GM19438 (cell line): ENCODE measurements at regions not wholly inside any gene's neighbourhood (a gene's known extent, or its start where the extent isn't known, plus 50 kb on each side); places are given as distances from the start of the nearest gene placed in this dataset.
"Not testable (repeated sequence)": the region's sequence is repeated elsewhere in the genome, so short reads cannot be mapped to it uniquely, and the experiment has no call there.

Source experiments
- ATAC-seq: cut with Tn5 transposase; IDR thresholded peaks from one replicate; pipeline ENCODE4 v1.9.1; 2021; ENCODE audit warnings: low read depth; ENCODE audit not compliant: unreplicated experiment

- ATAC-seq: no peak
Observed at GRCh38 chr14:89540009-89540829, 123.2 kb upstream of the FOXN3 start.

- ATAC-seq: no peak
Observed at GRCh38 chr14:89537911-89538310, 120.9 kb upstream of the FOXN3 start.

GRCh38 chr14:89534902-89535685 is 118.1 kb upstream of the FOXN3 start:
- ATAC-seq: no peak

GRCh38 chr14:89533766-89534165 is 116.7 kb upstream of the FOXN3 start:
- no peak for ATAC-seq

GRCh38 chr14:89533136-89533535 is 116.1 kb upstream of the FOXN3 start:
- no peak for ATAC-seq

- ATAC-seq: no peak
Observed at GRCh38 chr14:89531661-89532335, 114.8 kb upstream of the FOXN3 start.

DNA sequence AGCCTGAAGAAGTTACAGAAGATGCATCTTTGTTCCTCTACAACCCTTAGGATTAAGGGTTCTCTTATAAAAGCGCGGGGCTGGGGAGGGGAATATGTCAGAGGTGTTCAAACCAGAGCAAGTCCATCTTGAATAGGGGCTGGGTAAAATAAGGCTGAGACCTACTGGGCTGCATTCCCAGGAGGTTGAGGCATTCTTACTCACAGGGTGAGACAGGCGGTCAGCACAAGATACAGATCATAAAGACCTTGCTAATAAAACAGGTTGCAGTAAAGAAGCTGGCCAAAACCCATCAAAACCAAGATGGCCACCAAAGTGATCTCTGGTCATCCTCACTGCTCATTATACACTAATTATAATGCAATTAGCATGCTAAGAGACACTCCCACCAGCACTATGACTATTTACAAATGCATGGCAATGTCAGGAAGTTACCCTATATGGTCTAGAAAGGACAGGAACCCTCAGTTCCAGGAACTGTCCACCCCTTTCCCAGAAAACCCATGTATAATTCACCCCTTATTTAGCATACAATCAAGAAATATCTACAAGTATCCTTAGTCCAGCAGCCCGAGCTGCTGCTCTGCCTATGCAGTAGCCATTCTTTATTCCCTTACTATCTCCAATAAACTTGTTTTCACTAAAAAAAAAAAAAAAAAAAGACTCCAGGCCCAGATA is 108.1 kb upstream of the FOXN3 start:
- no peak for ATAC-seq

DNA sequence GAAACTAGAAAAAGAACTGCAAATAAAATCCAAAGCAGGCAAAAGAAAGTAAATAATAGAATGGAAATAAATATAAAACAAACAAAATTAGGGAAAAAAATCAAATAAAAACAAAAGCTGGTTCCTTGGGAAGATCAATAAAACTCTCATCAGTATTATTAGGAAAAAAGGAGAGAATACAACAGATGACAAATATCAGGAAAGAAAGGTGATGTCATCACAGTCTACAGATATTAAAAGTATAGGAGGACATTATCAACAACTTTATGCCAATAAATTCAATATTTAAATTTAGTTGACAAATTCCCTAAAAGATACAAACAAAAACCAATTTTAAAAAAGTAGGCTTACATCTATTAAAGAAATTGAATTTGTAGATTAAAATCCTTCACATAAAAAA is 107.4 kb upstream of the FOXN3 start:
- no peak for ATAC-seq

DNA sequence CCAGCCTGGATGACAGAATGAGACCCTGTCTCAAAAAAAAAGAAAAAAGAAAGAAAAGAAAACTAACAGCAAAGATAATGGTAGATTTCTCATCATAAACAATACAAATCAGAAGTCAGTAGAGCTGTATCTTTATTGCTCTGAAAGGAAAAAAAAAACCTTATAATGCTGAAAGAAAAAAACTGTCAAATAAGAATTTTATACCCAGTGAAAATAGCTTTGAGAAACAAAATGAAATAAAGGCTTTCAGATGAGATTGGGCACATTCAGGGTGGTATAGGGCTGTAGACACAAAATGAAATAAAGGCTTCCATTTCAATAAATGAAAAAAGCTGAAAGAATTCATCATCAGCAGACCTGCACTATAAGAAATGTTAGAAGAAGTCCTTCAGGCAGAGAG is 105.0 kb upstream of the FOXN3 start:
- ATAC-seq: no peak

DNA sequence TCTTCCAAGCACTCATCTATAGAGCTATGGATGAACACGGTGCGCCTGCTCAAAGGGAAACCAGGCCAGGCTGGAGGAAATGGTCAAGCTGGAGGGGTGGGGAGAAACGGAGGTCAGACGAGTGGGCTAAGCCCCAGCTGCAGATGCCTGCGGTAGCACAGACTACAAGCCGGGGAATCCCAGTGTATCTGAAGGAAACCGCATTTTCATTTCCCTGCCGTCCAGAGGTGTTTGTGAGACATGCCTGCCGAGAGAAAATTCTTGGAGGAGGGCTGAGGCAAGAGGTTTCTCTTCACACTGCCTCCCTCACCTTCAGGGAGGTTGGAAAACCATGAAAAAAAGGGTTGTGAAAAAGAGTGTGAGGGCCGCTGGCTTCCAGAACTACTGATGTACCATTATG is 102.0 kb upstream of the FOXN3 start:
- ATAC-seq: no peak

- no peak for ATAC-seq
Observed at GRCh38 chr14:89516173-89516572, 99.1 kb upstream of the FOXN3 start.

DNA sequence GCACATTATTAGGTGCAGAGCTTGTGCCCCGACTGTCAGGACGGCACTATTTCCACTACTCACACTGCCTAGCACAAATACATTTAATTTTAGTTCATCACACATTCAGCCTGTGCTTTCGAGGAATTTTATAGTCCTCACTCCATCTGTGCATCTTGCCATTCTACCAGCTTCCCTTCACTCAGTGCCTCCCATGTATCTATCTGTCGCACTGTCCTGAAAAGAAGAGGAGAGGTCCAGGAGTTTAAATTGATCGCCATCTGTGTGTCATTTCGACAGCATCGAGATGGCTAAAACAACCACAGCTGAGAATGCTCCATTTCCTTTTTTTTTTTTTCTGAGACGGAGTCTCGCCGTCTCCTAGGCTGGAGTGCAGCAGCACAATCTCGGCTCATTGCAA is 97.6 kb upstream of the FOXN3 start:
- ATAC-seq: no peak

DNA sequence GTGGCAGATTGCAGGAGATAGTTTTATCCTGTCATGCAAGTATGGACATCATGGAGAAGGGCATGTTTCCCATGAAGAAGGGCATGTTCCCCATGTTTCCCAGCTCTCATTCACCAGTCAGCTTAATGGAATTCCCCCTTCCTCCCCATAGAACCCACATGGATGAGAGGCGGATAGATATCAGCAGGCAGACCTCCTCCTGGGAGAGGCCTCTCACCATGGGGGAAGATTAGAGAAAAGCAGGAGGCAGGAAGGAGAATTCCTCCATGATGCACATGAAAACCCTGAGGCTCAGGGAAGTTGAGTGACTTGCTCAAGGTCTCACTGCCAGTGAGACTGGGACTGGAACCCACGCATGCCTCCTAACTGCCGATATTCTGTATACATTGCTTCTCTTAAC is 92.9 kb upstream of the FOXN3 start:
- ATAC-seq: no peak

DNA sequence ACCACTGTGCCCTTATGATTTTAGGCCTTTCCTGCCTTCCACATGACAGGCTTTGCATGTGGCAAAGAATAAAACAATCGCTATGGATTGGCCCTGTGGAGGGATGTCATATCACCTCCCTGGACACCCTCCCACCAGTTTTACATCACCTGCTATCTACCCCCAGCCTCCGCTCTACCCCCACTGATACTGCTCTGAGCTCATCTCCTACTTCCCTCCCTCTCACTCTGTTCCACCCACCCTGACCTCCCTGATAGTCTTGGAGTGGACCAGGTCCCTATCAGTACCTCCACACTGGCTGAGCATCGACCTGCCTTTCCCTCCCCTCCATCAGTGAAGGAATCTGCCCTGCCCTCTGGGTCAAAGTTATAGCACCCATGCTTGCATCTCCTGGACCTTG is 91.8 kb upstream of the FOXN3 start:
- no peak for ATAC-seq

GRCh38 chr14:89507926-89508460 is 91.0 kb upstream of the FOXN3 start:
- no peak for ATAC-seq

GRCh38 chr14:89507521-89507920 is 90.5 kb upstream of the FOXN3 start:
- no peak for ATAC-seq

DNA sequence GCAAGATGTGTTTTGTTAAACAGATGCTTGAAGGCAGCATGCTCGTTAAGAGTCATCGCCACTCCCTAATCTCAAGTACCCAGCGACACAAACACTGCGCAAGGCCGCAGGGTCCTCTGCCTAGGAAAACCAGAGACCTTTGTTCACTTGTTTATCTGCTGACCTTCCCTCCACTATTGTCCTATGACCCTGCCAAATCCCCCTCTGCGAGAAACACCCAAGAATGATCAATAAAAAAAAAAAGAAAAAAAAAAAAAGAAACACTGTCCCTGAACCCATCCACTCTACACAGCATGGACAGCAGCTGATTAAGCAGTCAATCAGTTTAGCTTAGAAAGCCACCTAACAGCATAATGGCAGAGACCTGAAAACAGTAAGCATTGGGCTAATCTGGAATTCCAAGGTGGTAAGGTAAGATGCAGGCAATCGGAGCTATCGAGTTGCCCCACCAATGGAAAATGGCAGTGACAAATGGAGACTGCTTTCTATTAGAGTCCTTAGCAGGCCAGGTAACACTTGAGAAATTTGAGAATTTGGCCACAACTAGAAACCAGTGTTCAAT is 89.9 kb upstream of the FOXN3 start:
- ATAC-seq: not testable (repeated sequence)

DNA sequence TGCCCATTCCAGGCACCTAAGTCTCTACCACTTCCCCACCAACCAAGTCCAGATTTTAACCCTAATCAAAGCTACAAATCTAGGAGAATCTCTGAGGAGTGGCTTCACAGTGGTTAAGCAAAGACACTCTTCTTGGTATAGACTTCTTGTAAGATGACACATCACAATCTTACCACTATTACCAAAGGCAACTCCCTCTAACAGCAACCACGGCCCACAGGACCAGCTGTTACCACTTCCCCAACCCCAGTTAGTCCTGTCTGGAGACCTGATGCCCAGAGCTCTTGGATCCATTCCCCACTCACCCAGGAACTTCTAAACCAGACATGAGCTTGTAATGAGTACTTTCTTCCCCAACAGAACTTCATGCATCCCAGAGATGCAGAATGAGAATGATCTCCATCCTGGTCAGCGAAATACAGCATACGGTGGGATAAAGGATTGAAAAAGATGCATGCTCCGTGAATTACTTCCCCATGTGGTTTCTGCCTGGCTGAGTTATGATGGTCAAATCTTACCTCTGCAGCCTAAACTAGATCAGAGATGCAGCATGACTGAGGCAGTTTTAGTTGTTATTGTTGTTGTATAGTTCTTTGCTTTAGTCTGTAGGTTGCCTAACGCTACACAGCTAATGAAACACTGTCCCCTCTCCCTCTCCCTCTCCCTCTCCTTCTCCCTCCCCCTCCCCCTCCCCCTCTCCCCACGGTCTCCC is 87.7 kb upstream of the FOXN3 start:
- peak; percentile 83 for ATAC-seq

DNA sequence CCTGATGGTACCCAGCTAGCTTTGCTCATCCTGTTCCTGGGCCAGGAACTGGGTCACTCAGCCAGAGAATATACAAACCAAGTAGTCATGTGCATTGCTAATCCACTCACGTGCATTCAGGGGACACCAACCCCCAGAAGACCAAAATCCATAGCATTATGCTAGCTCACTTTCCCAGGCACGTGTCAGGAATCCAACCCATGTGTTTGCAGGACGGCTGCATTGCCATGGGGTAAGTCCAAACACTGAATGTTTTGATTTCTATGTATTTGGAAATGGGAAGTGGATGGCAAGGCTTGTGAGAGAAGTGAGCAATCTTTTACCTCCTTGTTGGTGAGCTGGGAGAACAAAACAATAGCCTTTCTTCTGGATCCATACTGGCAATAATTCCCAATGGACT is 87.1 kb upstream of the FOXN3 start:
- no peak for ATAC-seq
